ENCODE measurements at regions not wholly inside any gene's neighbourhood (a gene's known extent, or its start where the extent isn't known, plus 50 kb on each side); places are given as distances from the start of the nearest gene placed in this dataset.

DNA sequence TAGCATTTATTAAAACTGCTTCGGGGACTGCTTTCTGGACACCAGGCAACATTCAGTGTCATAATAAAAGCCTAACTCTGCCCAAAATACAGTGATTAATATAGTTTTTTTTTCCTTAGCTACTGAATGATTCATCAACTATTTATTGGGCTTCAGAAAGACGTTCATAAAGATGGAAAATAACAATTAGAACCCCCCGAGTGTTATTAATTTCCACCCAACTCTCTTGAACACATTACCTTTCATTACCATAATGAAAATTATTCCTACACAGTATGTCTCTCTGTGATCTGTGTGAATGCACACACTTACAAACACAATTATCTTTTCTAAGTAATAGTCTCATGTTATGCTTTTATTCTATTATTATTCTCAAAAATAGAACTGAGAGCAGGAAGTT lies 473.0 kb downstream of the ADAMTS20 start:
- no TSS peak for BruUV-seq (replicated peaks)
- Histone ChIP-seq H3K4me2 (ENCODE audit: low read length) (no peak overlapping the region), H3K27ac (ENCODE audit: low read depth, low read length) (no peak overlapping the region), H4K20me1 (ENCODE audit: insufficient read depth) (no peaks in the 10 kb centered on the region), H2AFZ (ENCODE audit: low read depth, low read length, poor library complexity, severe bottlenecking) (no peak overlapping the region), H3K9ac (ENCODE audit: low read length) (no peak overlapping the region), H3K4me3 (replicated peaks in 1 of 2; ENCODE audit: low read depth in 1 of 2, low read length in 2 of 2) (no peak overlapping the region), H3K4me1 (ENCODE audit: control insufficient read depth in 1 of 2, insufficient read depth in 2 of 2, low read length in 2 of 2) (no peaks in the 10 kb centered on the region), H3K27me3 (ENCODE audit: insufficient read depth, low read length) (no peaks in the 10 kb centered on the region), H3K9me2 (ENCODE audit: insufficient read depth) (no peaks in the 10 kb centered on the region), H3K79me2 (ENCODE audit: insufficient read depth, low read length) (no peaks in the 10 kb centered on the region), H3K9me3 (ENCODE audit: control insufficient read depth in 1 of 2, insufficient read depth in 1 of 2, low read depth in 1 of 2, low read length in 2 of 2) (no peaks in the 10 kb centered on the region), H3K36me3 (ENCODE audit: control insufficient read depth in 1 of 2, insufficient read depth in 2 of 2, low read length in 2 of 2) (no peaks in the 10 kb centered on the region)
- DNase-seq (ENCODE audit: low read depth, low spot score), result no peak
- CTCF ChIA-PET, result no interaction called here
- intact Hi-C loops (cut with micrococcal nuclease), result no loop called here
- TF ChIP-seq POLR2A (IDR thresholded peaks at IDR 0.05; ENCODE audit: borderline replicate concordance, extremely low read depth, insufficient read depth, insufficient read length) (no peak), ELF1 (IDR thresholded peaks at IDR 0.05; ENCODE audit: borderline replicate concordance, low read depth) (no peak), RAD21 (IDR thresholded peaks at IDR 0.05; ENCODE audit: low read depth) (no peak), TCF7L2 (IDR thresholded peaks at IDR 0.05; ENCODE audit: borderline replicate concordance, extremely low read depth, insufficient read depth, insufficient read length) (no peak), EZH2phosphoT487 (IDR thresholded peaks at IDR 0.05; ENCODE audit: borderline replicate concordance) (no peak), CBX3 (IDR thresholded peaks at IDR 0.05; ENCODE audit: low read depth) (no peak), POLR2AphosphoS5 (IDR thresholded peaks at IDR 0.05; ENCODE audit: low read depth, low read length) (no peak), ZNF274 (IDR thresholded peaks at IDR 0.05; ENCODE audit: low read depth, low read length) (no peak)
- TF ChIP-seq, protein P1, sequence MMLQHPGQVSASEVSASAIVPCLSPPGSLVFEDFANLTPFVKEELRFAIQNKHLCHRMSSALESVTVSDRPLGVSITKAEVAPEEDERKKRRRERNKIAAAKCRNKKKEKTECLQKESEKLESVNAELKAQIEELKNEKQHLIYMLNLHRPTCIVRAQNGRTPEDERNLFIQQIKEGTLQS (IDR thresholded peaks at IDR 0.05), result no peak
- RAD21 ChIA-PET (ENCODE audit: low non-redundant PET in 1 of 2, low total read pairs in 2 of 2, uncharacterized antibody in 2 of 2, unreplicated experiment in 2 of 2), result no interaction called here
- POLR2A ChIA-PET, result no interaction called here
- no peak for ATAC-seq

DNA sequence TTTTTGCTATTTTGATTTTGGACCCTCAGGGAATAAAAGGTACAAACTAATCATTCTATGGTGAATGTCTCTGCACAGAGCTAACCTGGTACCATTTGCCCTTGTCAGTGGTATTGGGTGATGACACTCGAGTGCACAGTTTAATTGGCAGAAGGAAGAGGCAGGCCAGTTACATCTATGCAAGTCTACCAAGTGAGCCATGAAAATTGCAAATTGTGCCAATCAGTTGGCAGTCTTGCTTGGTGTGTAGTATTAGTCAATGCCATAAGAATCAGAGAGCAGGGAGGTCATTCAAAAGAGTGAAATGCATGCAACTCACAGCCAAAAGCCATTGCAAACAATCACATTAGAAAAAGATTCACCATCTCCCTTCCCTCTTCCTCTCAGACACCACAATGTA lies 479.6 kb downstream of the ADAMTS20 start:
- Histone ChIP-seq H3K9ac (ENCODE audit: low read length) (no peak overlapping the region), H3K9me3 (ENCODE audit: control insufficient read depth in 1 of 2, insufficient read depth in 1 of 2, low read depth in 1 of 2, low read length in 2 of 2) (no peaks in the 10 kb centered on the region), H2AFZ (ENCODE audit: low read depth, low read length, poor library complexity, severe bottlenecking) (no peak overlapping the region), H3K4me2 (ENCODE audit: low read length) (no peak overlapping the region), H4K20me1 (ENCODE audit: insufficient read depth) (no peaks in the 10 kb centered on the region), H3K9me2 (ENCODE audit: insufficient read depth) (no peaks in the 10 kb centered on the region), H3K27me3 (ENCODE audit: insufficient read depth, low read length) (no peaks in the 10 kb centered on the region), H3K4me1 (ENCODE audit: control insufficient read depth in 1 of 2, insufficient read depth in 2 of 2, low read length in 2 of 2) (no peaks in the 10 kb centered on the region), H3K4me3 (replicated peaks in 1 of 2; ENCODE audit: low read depth in 1 of 2, low read length in 2 of 2) (no peak overlapping the region), H3K27ac (ENCODE audit: low read depth, low read length) (no peak overlapping the region), H3K79me2 (ENCODE audit: insufficient read depth, low read length) (no peaks in the 10 kb centered on the region), H3K36me3 (ENCODE audit: control insufficient read depth in 1 of 2, insufficient read depth in 2 of 2, low read length in 2 of 2) (no peaks in the 10 kb centered on the region)
- no peak for DNase-seq (ENCODE audit: low read depth, low spot score)
- BruUV-seq (replicated peaks), result no TSS peak
- intact Hi-C loops (cut with micrococcal nuclease), result no loop called here
- POLR2A ChIA-PET, result no interaction called here
- CTCF ChIA-PET, result no interaction called here
- RAD21 ChIA-PET (ENCODE audit: low non-redundant PET in 1 of 2, low total read pairs in 2 of 2, uncharacterized antibody in 2 of 2, unreplicated experiment in 2 of 2), result no interaction called here
- TF ChIP-seq EZH2 (IDR thresholded peaks at IDR 0.05) (no peak), ZFX (IDR thresholded peaks at IDR 0.05) (no peak), POLR2AphosphoS5 (IDR thresholded peaks at IDR 0.05; ENCODE audit: low read depth, low read length) (no peak)
- TF ChIP-seq, protein P1 (IDR thresholded peaks at IDR 0.05), result no peak
- no peak for ATAC-seq
